SK-N-SH treated with all-trans-retinoic acid at 6 μM for 48 hours (cell line): ENCODE measurements at regions not wholly inside any gene's neighbourhood (a gene's known extent, or its start where the extent isn't known, plus 50 kb on each side); places are given as distances from the start of the nearest gene placed in this dataset.

Experiments used
- ATAC-seq: fragments of 200-7000 bp; cut with Tn5 transposase; 3 replicates; pipeline ENCODE4 v1.9.1; 2020; ENCODE audit warnings: mild to moderate bottlenecking, moderate library complexity
- ARNTL ChIP-seq: fragments of 450-650 bp; formaldehyde crosslinking; IDR thresholded peaks from 2 replicates; pipeline ENCODE4 v1.5.0; 2020; ENCODE audit warnings: low read depth, mild to moderate bottlenecking, moderate library complexity, borderline replicate concordance
- BACH2 ChIP-seq: fragments of 250-450 bp; sonication (Bioruptor Pico); IDR thresholded peaks from 2 replicates; pipeline ENCODE4 v1.9.0; 2021; ENCODE audit warnings: mild to moderate bottlenecking, borderline replicate concordance
- CREB5 ChIP-seq: fragments of 250-450 bp; sonication (Bioruptor Pico); IDR thresholded peaks from 2 replicates; pipeline ENCODE4 v1.5.1; 2020; ENCODE audit warnings: low read depth, mild to moderate bottlenecking, moderate library complexity
- CSDC2 ChIP-seq: fragments of 250-450 bp; sonication (Bioruptor Pico); IDR thresholded peaks from 2 replicates; pipeline ENCODE4 v1.5.0; 2020; ENCODE audit warnings: mild to moderate bottlenecking, moderate library complexity
- CSRNP3 ChIP-seq: fragments of 250-450 bp; sonication (Bioruptor Pico); IDR thresholded peaks from 2 replicates; pipeline ENCODE4 v1.5.1; 2021; ENCODE audit warnings: mild to moderate bottlenecking, moderate library complexity
- ESRRG ChIP-seq: fragments of 250-450 bp; sonication (Bioruptor Pico); IDR thresholded peaks from 2 replicates; pipeline ENCODE4 v1.6.1; 2021; ENCODE audit warnings: mild to moderate bottlenecking
- GLIS3 ChIP-seq: fragments of 250-450 bp; sonication (Bioruptor Pico); IDR thresholded peaks from 2 replicates; pipeline ENCODE4 v1.5.0; 2020; ENCODE audit warnings: mild to moderate bottlenecking, moderate library complexity
- ISL1 ChIP-seq: fragments of 250-450 bp; sonication (Bioruptor Pico); IDR thresholded peaks from 2 replicates; pipeline ENCODE4 v2.1.2; 2022; ENCODE audit warnings: mild to moderate bottlenecking, moderate library complexity
- OSR1 ChIP-seq: fragments of 250-450 bp; sonication (Bioruptor Pico); IDR thresholded peaks from 2 replicates; pipeline ENCODE4 v1.8.0; 2022; ENCODE audit warnings: moderate library complexity, mild to moderate bottlenecking, inconsistent platforms
- PATZ1 ChIP-seq: fragments of 250-450 bp; sonication (Bioruptor Pico); IDR thresholded peaks from 2 replicates; pipeline ENCODE4 v1.8.0; 2020; ENCODE audit warnings: mild to moderate bottlenecking, moderate library complexity, borderline replicate concordance
- PPARA ChIP-seq: fragments of 250-450 bp; sonication (Bioruptor Pico); IDR thresholded peaks from 2 replicates; pipeline ENCODE4 v1.5.0; 2020; ENCODE audit warnings: mild to moderate bottlenecking, borderline replicate concordance
- RARB ChIP-seq: fragments of 250-450 bp; sonication (Bioruptor Pico); IDR thresholded peaks from 2 replicates; pipeline ENCODE4 v1.8.0; 2021; ENCODE audit warnings: mild to moderate bottlenecking, moderate library complexity
- TCF4 ChIP-seq: fragments of 250-450 bp; sonication (Bioruptor Pico); IDR thresholded peaks from 2 replicates; pipeline ENCODE4 v1.8.0; 2021; ENCODE audit warnings: mild to moderate bottlenecking, moderate library complexity, borderline replicate concordance
- TOX ChIP-seq: fragments of 250-450 bp; sonication (Bioruptor Pico); IDR thresholded peaks from 2 replicates; pipeline ENCODE4 v1.8.0; 2021; ENCODE audit warnings: mild to moderate bottlenecking, moderate library complexity, borderline replicate concordance
- TSHZ2 ChIP-seq: fragments of 250-450 bp; sonication (Bioruptor Pico); IDR thresholded peaks from 2 replicates; pipeline ENCODE4 v1.5.0; 2020; ENCODE audit warnings: mild to moderate bottlenecking, moderate library complexity
- ZFP3 ChIP-seq: fragments of 250-450 bp; sonication (Bioruptor Pico); IDR thresholded peaks from 2 replicates; pipeline ENCODE4 v1.5.0; 2020; ENCODE audit warnings: mild to moderate bottlenecking, moderate library complexity
- ZFP30 ChIP-seq: fragments of 450-650 bp; formaldehyde crosslinking; IDR thresholded peaks from 2 replicates; pipeline ENCODE4 v1.5.0; 2022; ENCODE audit warnings: mild to moderate bottlenecking, moderate library complexity
- ZNF565 ChIP-seq: fragments of 450-650 bp; formaldehyde crosslinking; conservative IDR thresholded peaks from 2 replicates; pipeline ENCODE4 v1.5.0; 2020; ENCODE audit warnings: low read depth, mild to moderate bottlenecking, moderate library complexity
- ZNF70 ChIP-seq: fragments of 450-650 bp; formaldehyde crosslinking; IDR thresholded peaks from 2 replicates; pipeline ENCODE4 v1.5.0; 2020; ENCODE audit warnings: mild to moderate bottlenecking, moderate library complexity
- ZNF8 ChIP-seq: fragments of 450-650 bp; formaldehyde crosslinking; IDR thresholded peaks from 2 replicates; pipeline ENCODE4 v1.5.0; 2020; ENCODE audit warnings: mild to moderate bottlenecking, moderate library complexity

- no peak for TF ChIP-seq ZNF70 (CRISPR knock-in tag)
- TF ChIP-seq TSHZ2 (CRISPR knock-in tag), result no peak
- TF ChIP-seq CREB5 (CRISPR knock-in tag), result no peak
- no peak for TF ChIP-seq ZNF565 (CRISPR knock-in tag)
- TF ChIP-seq TCF4 (CRISPR knock-in tag), result no peak
- no peak for TF ChIP-seq TOX (CRISPR knock-in tag)
- no peak for TF ChIP-seq ZFP30 (CRISPR knock-in tag)
- no peak for TF ChIP-seq BACH2 (CRISPR knock-in tag)
These were observed 686.9 kb upstream of the ID4 start (continued) for GRCh38 chr6:19150307-19150706.

GRCh38 chr6:19153270-19153980 is 683.7 kb upstream of the ID4 start:
- ATAC-seq, result no peak
- TF ChIP-seq CREB5 (CRISPR knock-in tag), result no peak

GRCh38 chr6:19153981-19154295 is 683.2 kb upstream of the ID4 start:
- TF ChIP-seq CSRNP3 (CRISPR knock-in tag) (no peak), ZFP3 (CRISPR knock-in tag) (no peak), ARNTL (no peak), PPARA (CRISPR knock-in tag) (no peak), OSR1 (CRISPR knock-in tag) (no peak), BACH2 (CRISPR knock-in tag) (no peak), ZNF8 (CRISPR knock-in tag) (no peak), CSDC2 (CRISPR knock-in tag) (no peak), TCF4 (CRISPR knock-in tag) (no peak), GLIS3 (CRISPR knock-in tag) (no peak), RARB (CRISPR knock-in tag) (no peak), CREB5 (CRISPR knock-in tag) (no peak), PATZ1 (CRISPR knock-in tag) (no peak), ESRRG (CRISPR knock-in tag) (no peak), ISL1 (CRISPR knock-in tag) (no peak)
- TF ChIP-seq, all 23 proteins: peak for 0

More at GRCh38 chr6:19153981-19154295, 683.2 kb upstream of the ID4 start:
- no peak for ATAC-seq
